Bronchial epithelial cell (primary cell): ENCODE measurements at regions not wholly inside any gene's neighbourhood (a gene's known extent, or its start where the extent isn't known, plus 50 kb on each side); places are given as distances from the start of the nearest gene placed in this dataset.
A peak's percentile ranks its signal among the peaks of the same experiment; 100 is the strongest.

Experiments
- DNase-seq: peaks from one replicate; pipeline ENCODE4 v3.0.0-alpha.2; 2010; ENCODE audit warnings: low read depth
- FAIRE-seq: peaks from 2 replicates; lab custom pipeline; 2011; peaks lifted over from hg19 to GRCh38; lab: Jason Lieb, UNC
- H3K27me3 ChIP-seq: 2 replicates; pipeline ENCODE4 v1.5.1; 2011; ENCODE audit warnings: low read length; ENCODE audit not compliant: control insufficient read depth, insufficient read depth
- H3K36me3 ChIP-seq: 2 replicates; pipeline ENCODE4 v1.5.1; 2011; ENCODE audit warnings: low read length; ENCODE audit not compliant: control insufficient read depth, insufficient read depth
- H3K4me3 ChIP-seq: 2 replicates; pipeline ENCODE4 v1.5.1; 2011; ENCODE audit warnings: mild to moderate bottlenecking, low read depth, low read length, control low read depth
- CTCF ChIP-seq: IDR thresholded peaks from 2 replicates; pipeline ENCODE4 v1.5.1; 2011; ENCODE audit warnings: mild to moderate bottlenecking, moderate library complexity, low read length, control low read depth, inconsistent platforms; ENCODE audit not compliant: insufficient read depth, severe bottlenecking

- Histone ChIP-seq H3K27me3 (no peaks in the 10 kb centered on the region), H3K4me3 (no peak overlapping the region), H3K36me3 (no peaks in the 10 kb centered on the region)
- no peak for TF ChIP-seq CTCF
- DNase-seq (no peak), FAIRE-seq (no peak)
These were observed 95.2 kb upstream of the GULP1 start for GRCh38 chr2:188196343-188197008.

GRCh38 chr2:188199716-188200128 lies 92.0 kb upstream of the GULP1 start:
- no peak overlapping the region for H3K4me3 ChIP-seq
- TF ChIP-seq CTCF = no peak
- no peak for FAIRE-seq
- peak; percentile 76 for DNase-seq
- no peaks in the 10 kb centered on the region for H3K27me3 ChIP-seq
- no peaks in the 10 kb centered on the region for H3K36me3 ChIP-seq

GRCh38 chr2:188201639-188202038 lies 90.0 kb upstream of the GULP1 start:
- no peak for TF ChIP-seq CTCF
- FAIRE-seq (no peak), DNase-seq (no peak)

GRCh38 chr2:188202777-188203176 lies 88.9 kb upstream of the GULP1 start:
- TF ChIP-seq CTCF = no peak
- Histone ChIP-seq H3K36me3 (no peaks in the 10 kb centered on the region), H3K4me3 (no peak overlapping the region), H3K27me3 (no peaks in the 10 kb centered on the region)
- FAIRE-seq (no peak), DNase-seq (no peak)

More at GRCh38 chr2:188201639-188202038, 90.0 kb upstream of the GULP1 start:
- H3K27me3 ChIP-seq = no peaks in the 10 kb centered on the region
- H3K4me3 ChIP-seq = no peak overlapping the region
- no peaks in the 10 kb centered on the region for H3K36me3 ChIP-seq

- Histone ChIP-seq H3K27me3 (no peaks in the 10 kb centered on the region), H3K4me3 (no peak overlapping the region), H3K36me3 (no peaks in the 10 kb centered on the region)
- DNase-seq (no peak), FAIRE-seq (no peak)
- no peak for TF ChIP-seq CTCF
These were observed 87.9 kb upstream of the GULP1 start for GRCh38 chr2:188203776-188204175.

GRCh38 chr2:188204824-188205223 lies 86.8 kb upstream of the GULP1 start:
- DNase-seq (no peak), FAIRE-seq (no peak)
- TF ChIP-seq CTCF = no peak
- H3K4me3 ChIP-seq = no peak overlapping the region
- no peaks in the 10 kb centered on the region for H3K36me3 ChIP-seq
- no peaks in the 10 kb centered on the region for H3K27me3 ChIP-seq
